Endothelial cell of umbilical vein (primary cell): ENCODE measurements at regions not wholly inside any gene's neighbourhood (a gene's known extent, or its start where the extent isn't known, plus 50 kb on each side); places are given as distances from the start of the nearest gene placed in this dataset.

Source experiments
- EZH2 ChIP-seq: IDR thresholded peaks from 2 replicates; pipeline ENCODE4 v1.6.1; 2012; ENCODE audit warnings: borderline replicate concordance, low read depth, mild to moderate bottlenecking, moderate library complexity, low read length, inconsistent platforms; ENCODE audit not compliant: severe bottlenecking
- FOS ChIP-seq: IDR thresholded peaks from 2 replicates; pipeline ENCODE4 v1.6.1; 2011; ENCODE audit warnings: mild to moderate bottlenecking, low read length, moderate library complexity, borderline replicate concordance; ENCODE audit not compliant: insufficient read depth
- JUN ChIP-seq: IDR thresholded peaks from 2 replicates; pipeline ENCODE4 v1.6.1; 2011; ENCODE audit warnings: borderline replicate concordance, low read depth; ENCODE audit not compliant: insufficient read length, insufficient read depth
- POLR2A ChIP-seq: IDR thresholded peaks from 2 replicates; pipeline ENCODE4 v1.6.1; 2012; ENCODE audit warnings: low read depth, mild to moderate bottlenecking, control low read depth, low read length
- POLR2AphosphoS5 ChIP-seq: IDR thresholded peaks from 2 replicates; pipeline ENCODE4 v1.6.1; 2012; ENCODE audit warnings: low read depth, mild to moderate bottlenecking, control low read depth, low read length, moderate library complexity; ENCODE audit not compliant: insufficient read depth
- TF ChIP-seq, protein P1 (sequence below), 2 donors: IDR thresholded peaks; 1 replicate in 1 of 2; 2 replicates in 1 of 2; pipeline ENCODE4 v1.5.1; 2011; ENCODE audit warnings: low read length in 2 of 2, mild to moderate bottlenecking in 2 of 2, moderate library complexity in 2 of 2, control low read depth in 1 of 2, inconsistent platforms in 1 of 2, low read depth in 1 of 2; ENCODE audit not compliant: insufficient read depth in 1 of 2; ENCODE audit errors: extremely low read depth in 1 of 2
- TF ChIP-seq, protein P2 (sequence below): IDR thresholded peaks from 2 replicates; pipeline ENCODE4 v1.6.1; 2011; ENCODE audit not compliant: insufficient read depth, insufficient read length

DNA sequence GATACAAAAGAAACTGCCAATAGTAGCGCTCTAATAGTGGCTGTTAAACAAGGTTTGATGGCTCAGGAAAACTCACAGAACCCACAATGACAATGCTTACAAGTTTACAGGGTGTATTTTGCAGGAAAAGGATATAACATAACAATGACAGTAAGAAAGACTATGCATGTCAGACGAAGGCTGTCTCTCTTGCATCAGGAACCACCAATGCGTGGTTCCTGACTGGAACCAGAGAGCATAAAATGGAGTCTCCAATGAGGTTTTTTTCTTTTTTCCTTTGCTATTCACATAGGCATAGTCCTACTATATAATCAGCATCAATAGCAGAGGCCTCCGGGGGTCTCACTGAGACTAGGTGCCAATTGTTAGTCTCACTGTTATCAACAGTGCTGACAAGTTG, 120.4 kb upstream of the STEAP1 start:
- TF ChIP-seq, protein P1, sequence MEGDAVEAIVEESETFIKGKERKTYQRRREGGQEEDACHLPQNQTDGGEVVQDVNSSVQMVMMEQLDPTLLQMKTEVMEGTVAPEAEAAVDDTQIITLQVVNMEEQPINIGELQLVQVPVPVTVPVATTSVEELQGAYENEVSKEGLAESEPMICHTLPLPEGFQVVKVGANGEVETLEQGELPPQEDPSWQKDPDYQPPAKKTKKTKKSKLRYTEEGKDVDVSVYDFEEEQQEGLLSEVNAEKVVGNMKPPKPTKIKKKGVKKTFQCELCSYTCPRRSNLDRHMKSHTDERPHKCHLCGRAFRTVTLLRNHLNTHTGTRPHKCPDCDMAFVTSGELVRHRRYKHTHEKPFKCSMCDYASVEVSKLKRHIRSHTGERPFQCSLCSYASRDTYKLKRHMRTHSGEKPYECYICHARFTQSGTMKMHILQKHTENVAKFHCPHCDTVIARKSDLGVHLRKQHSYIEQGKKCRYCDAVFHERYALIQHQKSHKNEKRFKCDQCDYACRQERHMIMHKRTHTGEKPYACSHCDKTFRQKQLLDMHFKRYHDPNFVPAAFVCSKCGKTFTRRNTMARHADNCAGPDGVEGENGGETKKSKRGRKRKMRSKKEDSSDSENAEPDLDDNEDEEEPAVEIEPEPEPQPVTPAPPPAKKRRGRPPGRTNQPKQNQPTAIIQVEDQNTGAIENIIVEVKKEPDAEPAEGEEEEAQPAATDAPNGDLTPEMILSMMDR (IDR thresholded peaks at IDR 0.05; ENCODE audit: extremely low read depth in 1 of 2, insufficient read depth in 1 of 2, low read depth in 1 of 2, low read length in 2 of 2): no peak
- TF ChIP-seq FOS (no peak), EZH2 (no peak), POLR2AphosphoS5 (no peak), JUN (no peak), POLR2A (no peak)
- TF ChIP-seq, protein P2, sequence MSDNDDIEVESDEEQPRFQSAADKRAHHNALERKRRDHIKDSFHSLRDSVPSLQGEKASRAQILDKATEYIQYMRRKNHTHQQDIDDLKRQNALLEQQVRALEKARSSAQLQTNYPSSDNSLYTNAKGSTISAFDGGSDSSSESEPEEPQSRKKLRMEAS: no peak
